GM18511 (cell line): ENCODE measurements at regions not wholly inside any gene's neighbourhood (a gene's known extent, or its start where the extent isn't known, plus 50 kb on each side); places are given as distances from the start of the nearest gene placed in this dataset.

Source experiments
- ATAC-seq: cut with Tn5 transposase; IDR thresholded peaks from one replicate; pipeline ENCODE4 v1.9.1; 2021; ENCODE audit warnings: mild to moderate bottlenecking, moderate library complexity; ENCODE audit not compliant: unreplicated experiment

GRCh38 chr9:13900449-13900848 is 413.5 kb downstream of the NFIB start:
- ATAC-seq, result no peak

GRCh38 chr9:13899924-13900323 is 414.0 kb downstream of the NFIB start:
- no peak for ATAC-seq

DNA sequence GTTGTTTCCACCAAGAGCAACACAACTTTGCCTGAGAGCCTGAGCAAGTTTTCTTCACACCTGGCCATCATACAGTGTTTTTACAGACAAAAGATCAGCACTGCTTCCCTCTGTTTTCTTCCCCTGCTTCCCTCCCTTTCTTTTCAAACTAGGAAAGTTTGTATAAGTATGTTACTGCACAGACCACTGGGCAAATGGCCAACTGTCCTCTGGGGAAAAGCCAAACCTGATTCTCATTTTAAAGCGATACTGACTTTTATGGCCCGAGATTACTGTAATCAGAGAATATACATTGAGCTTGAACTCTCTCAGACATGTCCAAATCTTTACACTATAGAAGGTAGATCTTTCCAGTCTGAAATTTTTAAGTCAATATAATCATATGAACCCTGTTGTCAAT is 415.0 kb downstream of the NFIB start:
- ATAC-seq, result no peak

- no peak for ATAC-seq
Measured at GRCh38 chr9:13896922-13897835, 416.8 kb downstream of the NFIB start.

GRCh38 chr9:13896047-13896446 is 417.9 kb downstream of the NFIB start:
- no peak for ATAC-seq

DNA sequence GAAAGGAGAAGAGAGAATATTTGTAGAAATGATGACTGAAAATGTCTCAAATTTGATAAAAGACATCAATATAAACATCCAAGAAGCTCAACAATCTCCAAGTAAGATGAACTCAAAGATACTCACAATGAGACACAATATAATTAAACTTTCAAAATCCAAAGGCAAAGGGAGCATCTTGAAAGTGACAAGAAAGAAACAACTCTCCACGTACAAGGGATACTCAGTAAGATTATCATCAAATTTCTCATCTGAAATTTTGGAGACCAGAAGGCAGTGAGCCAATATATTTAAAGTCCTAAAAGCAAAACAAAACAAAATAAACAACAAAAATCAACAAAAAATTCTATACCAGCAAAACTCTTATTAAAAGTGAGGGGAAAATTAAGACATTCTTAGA is 428.7 kb downstream of the NFIB start:
- no peak for ATAC-seq

- no peak for ATAC-seq
Measured at GRCh38 chr9:13879981-13880380, 434.0 kb downstream of the NFIB start.

- no peak for ATAC-seq
Measured at GRCh38 chr9:13879011-13879410, 434.9 kb downstream of the NFIB start.

- ATAC-seq, result no peak
Measured at GRCh38 chr9:13878241-13878711, 435.7 kb downstream of the NFIB start.

DNA sequence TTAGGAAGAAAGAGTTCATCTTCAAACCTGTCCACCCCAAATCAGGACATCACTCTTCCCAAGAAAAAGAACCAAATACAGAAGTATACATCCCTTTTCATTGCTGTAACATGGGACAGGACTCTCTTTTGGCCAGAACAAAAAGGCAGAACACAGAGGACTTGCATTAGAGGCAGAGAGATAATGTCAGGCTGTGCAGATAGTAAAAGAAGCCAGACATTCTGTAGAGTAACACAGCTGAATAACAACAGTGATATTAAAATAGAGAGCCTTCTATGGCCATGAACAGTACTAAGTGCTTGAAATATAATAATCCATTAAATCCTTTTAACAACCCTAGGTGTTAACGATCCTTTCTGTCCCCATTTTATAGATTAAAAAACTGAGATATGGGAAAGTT is 437.2 kb downstream of the NFIB start:
- no peak for ATAC-seq

DNA sequence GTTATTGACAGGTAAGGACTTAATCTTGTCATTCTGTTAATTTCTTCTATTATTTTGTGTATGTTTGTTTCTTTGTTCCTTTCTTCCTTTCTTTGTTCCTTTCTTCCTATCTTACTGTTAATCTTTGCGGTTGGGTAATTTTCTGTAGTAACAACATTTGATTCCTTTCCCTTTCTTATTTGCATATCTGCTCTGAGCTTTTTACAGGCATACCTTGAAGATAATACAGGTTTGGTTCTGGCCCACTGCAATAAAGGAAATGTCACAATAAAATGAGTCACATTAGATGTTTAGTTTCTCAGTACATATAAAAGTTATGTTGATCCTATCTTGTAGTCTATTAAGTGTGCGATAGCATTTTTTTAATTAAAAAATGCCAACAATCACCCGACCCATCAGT is 440.7 kb downstream of the NFIB start:
- no peak for ATAC-seq

DNA sequence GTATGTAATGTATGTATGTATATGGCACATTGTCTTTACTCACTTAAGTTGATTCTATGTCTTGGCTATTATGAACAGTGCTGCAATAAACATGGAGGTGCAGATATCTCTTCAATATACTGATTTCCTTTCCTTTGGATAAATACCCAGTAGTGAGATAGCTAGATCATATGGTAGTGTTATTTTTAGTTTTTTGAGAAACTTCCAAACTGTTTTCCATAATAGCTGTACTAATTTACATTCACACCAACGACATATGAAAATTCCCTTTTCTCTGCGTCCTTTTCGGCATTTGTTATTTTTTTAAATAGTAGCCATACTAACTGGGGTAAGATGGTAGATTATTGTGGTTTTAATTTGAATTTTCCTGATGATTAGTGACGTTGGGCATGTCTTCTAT is 445.6 kb downstream of the NFIB start:
- no peak for ATAC-seq

DNA sequence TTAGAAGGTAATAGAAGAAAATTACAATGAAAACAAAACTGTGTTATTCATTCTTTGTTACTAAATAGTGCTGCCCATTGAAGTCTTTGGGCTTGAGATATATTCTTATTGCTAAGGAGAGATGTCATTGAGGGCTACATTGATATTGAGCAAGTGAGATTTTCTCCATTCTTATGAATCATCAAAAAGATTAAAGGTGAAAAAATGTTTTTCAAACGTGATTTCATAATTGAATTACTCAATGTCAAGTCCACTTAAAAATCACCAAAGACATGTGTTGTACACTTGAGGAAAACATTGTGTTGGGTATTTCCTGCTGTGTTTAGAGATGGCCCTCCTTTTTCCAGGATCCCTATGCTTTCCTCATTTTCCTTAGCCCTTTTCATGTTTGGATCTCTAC is 448.1 kb downstream of the NFIB start:
- ATAC-seq, result no peak

GRCh38 chr9:13863112-13863511 is 450.8 kb downstream of the NFIB start:
- no peak for ATAC-seq

GRCh38 chr9:13862654-13863053 is 451.3 kb downstream of the NFIB start:
- no peak for ATAC-seq

DNA sequence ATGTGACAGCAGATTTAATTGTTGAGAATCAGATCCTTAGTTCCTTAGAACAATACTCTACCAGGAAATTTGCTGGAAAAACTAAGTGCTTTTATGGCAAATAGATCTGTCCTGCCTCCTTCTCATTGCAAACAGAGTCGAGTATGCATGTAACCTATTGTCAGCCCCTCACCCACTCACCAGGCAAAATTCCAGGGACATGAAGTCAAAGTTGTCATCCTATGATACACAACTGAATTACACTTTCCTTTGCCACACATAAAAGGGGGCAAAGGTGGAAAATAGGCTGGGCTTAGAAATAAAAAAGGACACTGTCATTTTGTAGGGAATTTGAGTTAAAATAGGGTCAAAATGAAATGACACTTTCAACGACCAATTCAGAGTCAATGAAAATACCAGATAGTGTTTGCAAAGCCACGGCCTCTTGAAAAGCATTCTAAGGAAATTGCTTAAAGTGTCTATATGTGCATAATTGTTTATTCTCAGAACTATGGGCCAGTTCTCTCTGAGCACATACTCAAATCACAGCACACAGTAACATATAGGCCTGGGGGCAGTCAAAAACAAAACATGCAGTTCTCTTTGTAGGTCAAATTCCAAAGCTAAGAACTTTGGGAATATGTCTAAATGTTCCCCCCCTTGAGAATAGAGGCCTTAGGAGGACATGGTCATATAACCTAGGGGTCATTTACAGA is 452.8 kb downstream of the NFIB start:
- no peak for ATAC-seq

- no peak for ATAC-seq
Measured at GRCh38 chr9:13860019-13860418, 453.9 kb downstream of the NFIB start.

- no peak for ATAC-seq
Measured at GRCh38 chr9:13857521-13857920, 456.4 kb downstream of the NFIB start.

DNA sequence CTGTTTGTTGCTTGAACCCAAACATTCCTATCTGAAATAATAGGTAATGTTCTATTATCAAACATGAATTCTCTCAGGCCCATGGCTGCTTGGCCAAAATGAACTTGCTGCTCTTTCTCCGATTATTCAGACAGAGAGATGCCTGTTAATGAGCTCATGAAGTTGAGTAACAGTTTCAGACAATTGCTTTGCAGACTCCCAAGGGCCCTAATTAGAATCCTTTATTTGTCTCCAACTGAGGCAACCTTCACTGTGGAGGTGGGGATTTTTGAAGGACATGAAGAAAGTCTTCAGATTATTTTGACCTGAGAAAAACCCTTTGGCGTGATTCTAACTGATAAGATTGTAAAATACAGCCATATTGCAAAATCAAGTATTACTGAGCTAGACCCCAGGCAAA is 466.7 kb downstream of the NFIB start:
- ATAC-seq, result no peak

- no peak for ATAC-seq
Measured at GRCh38 chr9:13845460-13845859, 468.5 kb downstream of the NFIB start.

GRCh38 chr9:13841746-13842462 is 472.0 kb downstream of the NFIB start:
- ATAC-seq, result no peak

GRCh38 chr9:13832446-13832845 is 481.5 kb downstream of the NFIB start:
- no peak for ATAC-seq
